ENCODE measurements at regions not wholly inside any gene's neighbourhood (a gene's known extent, or its start where the extent isn't known, plus 50 kb on each side); places are given as distances from the start of the nearest gene placed in this dataset.

- TF ChIP-seq POLR2A (IDR thresholded peaks at IDR 0.05): no peak
- no peak for TF ChIP-seq CTCF (IDR thresholded peaks at IDR 0.05)
Measured at GRCh38 chr11:81966340-81966739, 767.3 kb downstream of the FAM181B start.

Measured in Peyer's patch (tissue), 4 donors.